ENCODE measurements at regions not wholly inside any gene's neighbourhood (a gene's known extent, or its start where the extent isn't known, plus 50 kb on each side); places are given as distances from the start of the nearest gene placed in this dataset.

DNA sequence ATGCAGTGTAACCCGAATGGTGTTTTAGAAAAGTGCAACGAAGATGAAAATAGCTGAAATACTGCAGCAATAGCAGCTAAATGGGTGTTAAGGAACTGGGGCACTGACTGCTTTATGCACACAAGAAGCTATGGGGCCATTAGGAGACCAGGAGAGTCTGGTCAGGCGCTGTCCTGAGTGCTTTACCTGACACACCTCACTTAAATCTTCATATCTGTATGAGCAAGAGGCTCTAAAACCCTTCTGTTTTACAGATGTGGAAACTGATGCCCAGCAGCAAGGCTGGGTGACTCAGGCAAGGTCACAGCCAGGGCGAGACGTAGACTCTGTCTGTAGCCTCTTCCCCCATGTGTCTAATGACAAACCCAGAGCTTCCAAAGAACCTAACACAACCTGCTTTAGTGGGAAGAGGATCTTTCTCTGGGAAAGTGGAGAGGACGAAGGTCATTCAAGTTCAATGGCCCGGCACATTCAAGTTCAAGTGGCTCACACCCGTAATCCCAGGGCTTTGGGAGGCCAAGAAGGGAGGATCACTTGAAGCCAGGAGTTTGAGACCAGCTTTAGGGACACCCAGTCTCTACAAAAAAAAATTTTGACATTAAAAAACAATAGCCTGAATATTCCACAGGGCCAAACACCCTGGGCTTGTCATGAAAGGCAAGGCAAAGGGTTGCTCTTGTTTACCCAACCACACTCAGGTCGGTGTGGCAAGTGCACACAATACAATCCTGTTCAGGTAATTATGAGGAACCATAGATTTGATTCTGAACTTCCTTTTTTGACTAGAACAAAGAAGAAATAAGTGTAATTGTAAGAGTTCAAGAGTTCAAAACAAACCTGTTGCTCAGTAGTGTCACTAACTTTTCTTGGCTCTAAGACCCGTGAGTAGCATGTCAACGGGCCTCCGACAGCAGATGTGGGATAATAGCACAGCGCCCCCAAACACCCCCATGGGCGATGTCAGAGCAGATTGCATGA, 53.7 kb upstream of the KLF6 start:
- Histone ChIP-seq H4K91ac (ENCODE audit: insufficient read length, low read depth, low read length) (no peak overlapping the region), H4K20me1 (ENCODE audit: control insufficient read depth, insufficient read depth, insufficient read length) (no peaks in the 10 kb centered on the region), H3T11ph (ENCODE audit: low read length) (no peak overlapping the region), H3K9ac (ENCODE audit: extremely low read depth, insufficient read length, low read length) (no peak overlapping the region), H3K18ac (ENCODE audit: insufficient read length, low read depth, low read length) (no peak overlapping the region), H3K23ac (ENCODE audit: insufficient read length, low read depth, low read length) (no peak overlapping the region), H3K4me2 (ENCODE audit: insufficient read depth, insufficient read length, low read length) (no peak overlapping the region), H3K79me2 (ENCODE audit: insufficient read depth, low read length) (no peaks in the 10 kb centered on the region), H4K8ac (replicated peaks; ENCODE audit: insufficient read length, low read depth, low read length) (no peak overlapping the region), H2BK15ac (ENCODE audit: low read depth, low read length) (no peak overlapping the region), H2BK12ac (ENCODE audit: insufficient read length, low read depth, low read length) (no peak overlapping the region), H3K27me3 (ENCODE audit: insufficient read depth, low read length) (no peaks in the 10 kb centered on the region), H3K4me1 (ENCODE audit: insufficient read depth, low read length) (no peaks in the 10 kb centered on the region), H3K56ac (ENCODE audit: insufficient read length, low read depth, low read length) (no peak overlapping the region), H2BK5ac (ENCODE audit: insufficient read length, low read length) (no peak overlapping the region), H2AFZ (ENCODE audit: low read length) (no peak overlapping the region), H4K5ac (ENCODE audit: insufficient read length, low read depth, low read length) (no peak overlapping the region), H3K23me2 (ENCODE audit: insufficient read length, low read depth, low read length, poor library complexity, severe bottlenecking) (no peaks in the 10 kb centered on the region), H3K9me3 (ENCODE audit: control insufficient read depth, low read depth, low read length) (no peaks in the 10 kb centered on the region), H3K79me1 (ENCODE audit: insufficient read depth, low read depth, low read length, poor library complexity, severe bottlenecking) (no peaks in the 10 kb centered on the region), H2AK5ac (ENCODE audit: insufficient read length, low read length) (no peak overlapping the region), H2BK20ac (ENCODE audit: low read depth, low read length, poor library complexity, severe bottlenecking) (no peak overlapping the region), H3K27ac (ENCODE audit: insufficient read length, low read depth, low read length) (no peak overlapping the region), H3K14ac (ENCODE audit: insufficient read depth, low read length) (no peak overlapping the region), H3K4ac (ENCODE audit: low read depth, low read length) (no peak overlapping the region), H2BK120ac (ENCODE audit: low read depth, low read length, poor library complexity, severe bottlenecking) (no peak overlapping the region)
- WGBS (ENCODE audit: extremely low coverage, insufficient read length, low lambda C conversion rate) = no CpG with 5 or more reads among the region's 14 CpGs
- no peaks in the 10 kb centered on the region; a peak in 1 of 7 replicates for H3K36me3 Mint-ChIP-seq (ENCODE audit: insufficient read depth in 1 of 3, low read depth in 3 of 3)
- no peak overlapping the region for H3K27ac Mint-ChIP-seq
- peaks cover 3% of the 10 kb centered on the region in 2 experiments; a peak in 3 of 4 replicates for H3K4me1 Mint-ChIP-seq
- no peaks in the 10 kb centered on the region; the same call in 1 of the 2 replicates for H3K27me3 Mint-ChIP-seq (ENCODE audit: low read depth)
- H3K9me3 Mint-ChIP-seq = no peaks in the 10 kb centered on the region
- H3K4me3 Mint-ChIP-seq = no peak overlapping the region
- TF ChIP-seq, protein P1, sequence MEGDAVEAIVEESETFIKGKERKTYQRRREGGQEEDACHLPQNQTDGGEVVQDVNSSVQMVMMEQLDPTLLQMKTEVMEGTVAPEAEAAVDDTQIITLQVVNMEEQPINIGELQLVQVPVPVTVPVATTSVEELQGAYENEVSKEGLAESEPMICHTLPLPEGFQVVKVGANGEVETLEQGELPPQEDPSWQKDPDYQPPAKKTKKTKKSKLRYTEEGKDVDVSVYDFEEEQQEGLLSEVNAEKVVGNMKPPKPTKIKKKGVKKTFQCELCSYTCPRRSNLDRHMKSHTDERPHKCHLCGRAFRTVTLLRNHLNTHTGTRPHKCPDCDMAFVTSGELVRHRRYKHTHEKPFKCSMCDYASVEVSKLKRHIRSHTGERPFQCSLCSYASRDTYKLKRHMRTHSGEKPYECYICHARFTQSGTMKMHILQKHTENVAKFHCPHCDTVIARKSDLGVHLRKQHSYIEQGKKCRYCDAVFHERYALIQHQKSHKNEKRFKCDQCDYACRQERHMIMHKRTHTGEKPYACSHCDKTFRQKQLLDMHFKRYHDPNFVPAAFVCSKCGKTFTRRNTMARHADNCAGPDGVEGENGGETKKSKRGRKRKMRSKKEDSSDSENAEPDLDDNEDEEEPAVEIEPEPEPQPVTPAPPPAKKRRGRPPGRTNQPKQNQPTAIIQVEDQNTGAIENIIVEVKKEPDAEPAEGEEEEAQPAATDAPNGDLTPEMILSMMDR (conservative IDR thresholded peaks at IDR 0.05) = no peak
- no peak for DNase-seq
